Caco-2 (cell line): ENCODE measurements at regions not wholly inside any gene's neighbourhood (a gene's known extent, or its start where the extent isn't known, plus 50 kb on each side); places are given as distances from the start of the nearest gene placed in this dataset.

Experiments used
- BruUV-seq: library from RNA; stranded (reverse); fragments of 400-500 nt; replicated peaks from 2 replicates; lab custom pipeline; 2021; lab: Mats Ljungman, UMichigan
- CTCF ChIA-PET: fragments of 300-600 bp; sonication (Branson Sonifier 250); formaldehyde crosslinking; loops from one replicate; lab custom pipeline; 2022; ENCODE audit warnings: antibody characterized with exemption; lab: Charles Lee
- POLR2A ChIA-PET: fragments of 300-600 bp; sonication (Branson Sonifier 250); formaldehyde crosslinking; loops from one replicate; lab custom pipeline; 2022; ENCODE audit warnings: antibody characterized with exemption; lab: Charles Lee
- DNase-seq, 2 experiments: peaks; one replicate each; pipeline versions ENCODE4 v3.0.0 to v3.0.0-alpha.2; 2020 to 2022
- H3K27me3 ChIP-seq: replicated peaks from 2 replicates; pipeline ENCODE4 v1.6.0; 2011; ENCODE audit warnings: low read length; ENCODE audit not compliant: control insufficient read depth, insufficient read depth
- H3K36me3 ChIP-seq: 2 replicates; pipeline ENCODE4 v1.5.1; 2011; ENCODE audit warnings: low read length; ENCODE audit not compliant: control insufficient read depth, insufficient read depth
- H3K4me1 ChIP-seq: fragments of 250-450 bp; sonication (Bioruptor Pico); 2 replicates; pipeline ENCODE4 v1.5.1; 2020; ENCODE audit warnings: mild to moderate bottlenecking
- H3K4me3 ChIP-seq: 2 replicates; pipeline ENCODE4 v1.5.1; 2011; ENCODE audit warnings: low read depth, mild to moderate bottlenecking, control low read depth, low read length
- H3K9me3 ChIP-seq: fragments of 250-450 bp; sonication (Bioruptor Pico); 2 replicates; pipeline ENCODE4 v1.5.1; 2020; ENCODE audit warnings: mild to moderate bottlenecking, moderate library complexity
- H3K27ac Mint-ChIP-seq: one replicate; pipeline ENCODE4 v1.8.0; 2022; ENCODE audit warnings: mixed read lengths; ENCODE audit not compliant: unreplicated experiment
- H3K27me3 Mint-ChIP-seq: one replicate; pipeline ENCODE4 v1.8.0; 2022; ENCODE audit warnings: mixed read lengths; ENCODE audit not compliant: insufficient read depth, unreplicated experiment
- H3K36me3 Mint-ChIP-seq: one replicate; pipeline ENCODE4 v1.8.0; 2022; ENCODE audit warnings: mild to moderate bottlenecking, mixed read lengths; ENCODE audit not compliant: insufficient read depth, unreplicated experiment
- H3K4me1 Mint-ChIP-seq: one replicate; pipeline ENCODE4 v1.8.0; 2022; ENCODE audit warnings: low read depth, mixed read lengths; ENCODE audit not compliant: unreplicated experiment
- H3K4me3 Mint-ChIP-seq: one replicate; pipeline ENCODE4 v1.8.0; 2022; ENCODE audit warnings: mild to moderate bottlenecking, moderate library complexity, mixed read lengths; ENCODE audit not compliant: unreplicated experiment
- H3K9me3 Mint-ChIP-seq: one replicate; pipeline ENCODE4 v1.8.0; 2022; ENCODE audit warnings: mixed read lengths; ENCODE audit not compliant: unreplicated experiment
- CTCF ChIP-seq, 2 experiments: fragments of 200-600 bp in 1 of 2; IDR thresholded peaks; 1 replicate in 1 of 2; 2 replicates in 1 of 2; pipeline versions ENCODE4 v1.5.1 to v1.8.0; 2011 to 2022; ENCODE audit warnings: antibody characterized with exemption in 1 of 2, control low read depth in 1 of 2, inconsistent platforms in 1 of 2, low read depth in 1 of 2, low read length in 1 of 2, mild to moderate bottlenecking in 1 of 2, moderate library complexity in 1 of 2; ENCODE audit not compliant: insufficient read depth in 1 of 2, severe bottlenecking in 1 of 2, unreplicated experiment in 1 of 2
- intact Hi-C: fragments of 100-400 bp; cut with micrococcal nuclease; formaldehyde crosslinking; loops from one replicate; pipeline ENCODE4 v1.10.0; 2022; ENCODE audit not compliant: unreplicated experiment

GRCh38 chr5:94024101-94024500 lies 282.7 kb upstream of the POU5F2 start:
- H3K36me3 Mint-ChIP-seq = no peaks in the 10 kb centered on the region
- intact Hi-C loops = no loop called here
- H3K4me3 Mint-ChIP-seq = no peak overlapping the region
- Histone ChIP-seq H3K27me3 (no peaks in the 10 kb centered on the region), H3K36me3 (no peaks in the 10 kb centered on the region), H3K4me3 (no peak overlapping the region), H3K4me1 (peaks cover 9% of the 10 kb centered on the region; the same call in 1 of the 2 replicates), H3K9me3 (no peaks in the 10 kb centered on the region; the same call in 1 of the 2 replicates)
- POLR2A ChIA-PET = no interaction called here
- no TSS peak for BruUV-seq
- CTCF ChIA-PET = no interaction called here
- H3K27me3 Mint-ChIP-seq = no peaks in the 10 kb centered on the region
- TF ChIP-seq CTCF (IDR thresholded peaks at IDR 0.05; ENCODE audit: insufficient read depth in 1 of 2, low read depth in 1 of 2, low read length in 1 of 2, severe bottlenecking in 1 of 2, unreplicated experiment in 1 of 2) = no peak
- H3K9me3 Mint-ChIP-seq = no peaks in the 10 kb centered on the region
- no peak for DNase-seq
- H3K27ac Mint-ChIP-seq = no peak overlapping the region
- no peaks in the 10 kb centered on the region for H3K4me1 Mint-ChIP-seq

GRCh38 chr5:94021246-94021645 lies 279.8 kb upstream of the POU5F2 start:
- no peaks in the 10 kb centered on the region for H3K4me1 ChIP-seq
- intact Hi-C loops = no loop called here
- no peak for DNase-seq
- Mint-ChIP-seq H3K27ac (no peak overlapping the region), H3K4me1 (no peaks in the 10 kb centered on the region), H3K36me3 (no peaks in the 10 kb centered on the region), H3K9me3 (no peaks in the 10 kb centered on the region), H3K4me3 (no peak overlapping the region), H3K27me3 (no peaks in the 10 kb centered on the region)
- no peaks in the 10 kb centered on the region; the same call in 1 of the 2 replicates for H3K9me3 ChIP-seq
- H3K36me3 ChIP-seq = no peaks in the 10 kb centered on the region
- H3K27me3 ChIP-seq = no peaks in the 10 kb centered on the region
- no peak overlapping the region for H3K4me3 ChIP-seq
- ChIA-PET POLR2A (no interaction called here), CTCF (no interaction called here)
- TF ChIP-seq CTCF (IDR thresholded peaks at IDR 0.05; ENCODE audit: insufficient read depth in 1 of 2, low read depth in 1 of 2, low read length in 1 of 2, severe bottlenecking in 1 of 2, unreplicated experiment in 1 of 2) = no peak
- BruUV-seq = no TSS peak

- no peaks in the 10 kb centered on the region; the same call in 1 of the 2 replicates for H3K9me3 ChIP-seq
- DNase-seq = no peak
- Mint-ChIP-seq H3K27ac (no peak overlapping the region), H3K27me3 (no peaks in the 10 kb centered on the region), H3K4me1 (no peaks in the 10 kb centered on the region), H3K9me3 (peaks cover 12% of the 10 kb centered on the region), H3K4me3 (no peak overlapping the region), H3K36me3 (no peaks in the 10 kb centered on the region)
- H3K4me3 ChIP-seq = no peak overlapping the region
- TF ChIP-seq CTCF (IDR thresholded peaks at IDR 0.05; ENCODE audit: insufficient read depth in 1 of 2, low read depth in 1 of 2, low read length in 1 of 2, severe bottlenecking in 1 of 2, unreplicated experiment in 1 of 2) = no peak
- no TSS peak for BruUV-seq
- ChIA-PET CTCF (no interaction called here), POLR2A (no interaction called here)
- intact Hi-C loops = no loop called here
- no peaks in the 10 kb centered on the region for H3K27me3 ChIP-seq
- no peaks in the 10 kb centered on the region for H3K4me1 ChIP-seq
- H3K36me3 ChIP-seq = no peaks in the 10 kb centered on the region
Observed at GRCh38 chr5:94017579-94017978, 276.2 kb upstream of the POU5F2 start.
